GM18520 (cell line): ENCODE measurements at regions not wholly inside any gene's neighbourhood (a gene's known extent, or its start where the extent isn't known, plus 50 kb on each side); places are given as distances from the start of the nearest gene placed in this dataset.

Experiments used
- ATAC-seq: cut with Tn5 transposase; IDR thresholded peaks from one replicate; pipeline ENCODE4 v1.9.1; 2021; ENCODE audit not compliant: unreplicated experiment

DNA sequence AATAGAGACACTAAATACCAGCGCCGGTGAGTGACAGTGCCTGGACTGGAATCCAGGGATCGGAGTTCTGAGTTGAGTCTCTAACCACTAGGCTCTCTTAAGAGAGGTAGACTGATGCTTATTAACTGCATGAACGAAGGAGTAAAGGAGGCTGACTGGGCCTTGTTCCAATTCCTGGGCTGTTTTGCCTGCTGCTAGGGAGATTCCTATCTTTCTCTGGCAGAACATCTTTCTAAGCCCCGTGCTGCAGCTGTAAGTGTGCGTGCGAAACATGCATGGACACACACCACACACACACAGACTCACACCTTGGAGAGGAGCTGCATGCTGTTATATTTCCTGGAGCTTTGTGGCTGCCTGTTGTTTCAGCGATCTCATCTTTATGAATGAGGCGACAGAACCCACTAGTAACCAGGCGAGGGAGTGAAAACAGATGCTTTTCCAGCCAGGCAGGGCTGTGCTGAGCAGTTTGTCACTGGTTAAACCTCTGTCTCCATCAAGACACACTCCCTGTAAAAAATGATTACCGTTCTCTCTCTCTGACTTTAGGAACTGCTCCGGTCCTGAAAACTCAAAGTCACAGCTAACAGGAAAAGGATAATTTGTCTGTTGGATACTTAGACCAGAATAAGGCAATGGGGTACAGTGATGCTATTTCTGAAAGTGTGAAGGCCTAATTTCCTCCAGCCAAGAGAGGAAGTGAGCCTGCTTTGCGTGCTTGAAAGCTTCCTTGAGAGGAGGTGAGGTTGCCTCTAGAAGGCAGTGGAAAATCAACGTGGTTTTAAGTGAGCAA is 157.4 kb upstream of the ZNF217 start:
- peak; percentile 70 for ATAC-seq

DNA sequence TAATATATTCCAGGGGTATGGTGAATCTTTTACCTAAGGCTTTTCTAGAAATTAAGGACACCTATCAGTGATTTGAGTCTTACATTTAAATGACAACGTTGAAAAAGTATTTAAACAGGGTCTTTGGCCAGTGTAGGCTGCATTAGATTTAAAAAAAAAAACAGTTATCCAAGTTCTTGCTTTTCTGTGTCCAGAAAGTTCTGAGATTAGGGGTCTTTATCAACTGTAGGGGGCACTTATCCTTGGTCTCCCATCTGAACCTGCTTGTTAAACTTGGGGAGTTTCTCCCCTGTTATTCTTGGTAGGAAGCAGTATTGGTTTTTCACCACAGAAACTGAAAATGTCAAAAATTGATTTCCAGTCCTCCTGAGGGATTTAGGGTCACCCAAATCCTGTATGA is 155.9 kb upstream of the ZNF217 start:
- no peak for ATAC-seq

DNA sequence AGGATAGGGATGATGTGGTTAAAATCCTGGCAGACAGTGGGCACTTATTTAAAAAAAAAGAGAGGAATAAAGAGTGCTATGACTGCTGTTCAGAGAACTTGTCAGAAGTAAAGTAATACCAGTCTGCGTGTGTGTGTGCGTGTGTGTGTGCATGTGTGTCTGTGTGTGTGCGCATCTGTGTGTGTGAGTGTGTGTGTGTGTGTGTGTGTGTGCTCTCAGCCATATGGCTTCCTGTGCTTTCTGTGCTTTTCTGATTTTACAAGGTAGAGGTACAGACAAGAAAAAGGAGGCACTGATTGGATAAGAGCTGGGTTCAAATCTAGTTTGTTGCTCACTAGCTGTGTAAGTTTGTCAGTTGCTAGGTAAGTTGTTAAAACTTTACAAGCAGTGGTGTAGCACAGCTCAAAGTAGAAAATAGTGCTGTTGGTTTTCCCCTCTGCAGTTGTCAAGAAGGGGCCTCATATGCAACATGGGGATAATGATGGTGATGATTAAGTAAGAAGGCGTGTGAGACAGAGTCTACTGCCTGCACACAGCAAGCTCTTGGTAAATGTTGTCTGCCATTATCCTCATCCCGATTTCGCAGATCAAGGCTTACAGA is 155.3 kb upstream of the ZNF217 start:
- ATAC-seq: no peak

DNA sequence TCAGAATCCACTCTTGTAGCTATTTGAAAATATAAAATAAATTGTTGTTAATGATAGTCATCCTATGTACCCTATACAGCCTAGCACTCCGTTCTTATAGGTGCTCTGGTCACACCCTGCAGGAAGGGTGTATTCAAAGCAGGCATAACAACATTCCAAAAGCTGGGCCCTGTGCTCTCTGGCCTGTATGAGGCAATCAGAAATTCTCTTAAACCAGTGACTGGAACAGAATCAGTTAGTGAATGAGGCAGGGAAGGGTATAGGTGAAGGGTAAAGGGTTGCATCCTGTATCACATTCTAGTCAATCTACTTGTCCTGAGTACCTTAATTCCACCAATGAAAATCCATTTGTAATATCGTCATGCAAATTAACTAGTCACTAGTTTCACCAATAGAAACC is 154.5 kb upstream of the ZNF217 start:
- ATAC-seq: no peak

DNA sequence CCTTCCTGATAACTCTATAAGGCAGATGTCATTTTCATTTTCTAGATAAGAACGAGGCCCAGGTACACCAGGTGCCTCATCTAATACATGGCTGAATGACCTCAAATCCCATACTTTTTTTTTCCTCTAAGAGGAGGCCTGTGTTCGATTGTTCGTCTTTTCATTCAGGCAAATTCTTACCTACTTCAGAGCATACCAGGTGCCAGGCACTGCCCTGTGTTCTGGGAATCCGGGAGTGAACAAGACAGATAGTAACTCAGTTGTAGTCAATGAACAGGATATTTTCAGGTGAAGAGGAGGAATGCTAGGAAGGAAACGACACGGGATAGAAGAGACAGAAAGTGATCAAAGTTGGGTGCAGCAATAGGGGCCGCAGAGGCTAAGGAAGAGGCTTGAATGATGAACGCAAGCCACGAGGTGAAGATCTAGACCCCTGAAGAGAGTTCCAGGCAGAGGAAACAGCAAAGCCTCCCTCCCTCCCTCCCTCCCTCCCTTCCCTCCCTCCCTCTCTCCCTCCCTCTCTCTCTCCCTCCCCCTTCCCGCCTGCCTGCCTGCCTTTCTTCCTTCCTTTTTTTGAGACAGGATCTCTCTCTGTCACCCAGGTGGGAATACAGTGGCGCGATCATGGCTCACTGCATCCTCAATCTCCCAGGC is 150.1 kb upstream of the ZNF217 start:
- ATAC-seq: no peak

DNA sequence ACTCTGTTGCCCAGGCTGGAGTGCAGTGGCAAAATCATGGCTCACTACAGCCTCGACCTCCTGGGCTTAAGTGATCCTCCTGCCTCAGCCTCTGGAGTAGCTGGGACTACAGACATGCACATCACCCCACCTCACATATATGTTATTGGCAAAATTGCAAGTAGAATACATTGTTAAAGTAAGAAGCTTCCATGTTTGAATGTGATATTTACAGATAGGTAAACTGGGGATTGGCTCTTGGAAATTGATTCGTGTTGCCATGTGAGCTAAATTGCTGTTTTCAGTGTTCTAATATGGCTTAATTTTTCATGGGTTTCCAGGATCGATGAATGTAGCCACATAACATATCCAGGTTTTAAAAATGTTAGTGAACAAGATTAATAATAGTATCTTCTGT is 149.0 kb upstream of the ZNF217 start:
- ATAC-seq: no peak

DNA sequence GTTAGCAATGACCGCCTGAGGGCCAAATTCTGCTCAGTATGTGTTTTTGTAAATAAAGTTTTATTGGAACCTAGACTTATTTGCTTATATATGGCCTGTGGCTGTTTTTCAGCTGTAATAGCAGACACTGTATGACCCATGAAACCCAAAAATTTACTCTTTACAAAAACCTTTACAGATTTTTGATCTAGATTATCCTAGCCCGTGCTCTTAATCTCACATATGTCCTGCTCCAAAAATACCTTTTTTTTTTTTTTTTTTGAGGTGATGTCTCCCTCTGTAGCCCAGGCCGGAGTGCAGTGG is 148.0 kb upstream of the ZNF217 start:
- ATAC-seq: no peak

DNA sequence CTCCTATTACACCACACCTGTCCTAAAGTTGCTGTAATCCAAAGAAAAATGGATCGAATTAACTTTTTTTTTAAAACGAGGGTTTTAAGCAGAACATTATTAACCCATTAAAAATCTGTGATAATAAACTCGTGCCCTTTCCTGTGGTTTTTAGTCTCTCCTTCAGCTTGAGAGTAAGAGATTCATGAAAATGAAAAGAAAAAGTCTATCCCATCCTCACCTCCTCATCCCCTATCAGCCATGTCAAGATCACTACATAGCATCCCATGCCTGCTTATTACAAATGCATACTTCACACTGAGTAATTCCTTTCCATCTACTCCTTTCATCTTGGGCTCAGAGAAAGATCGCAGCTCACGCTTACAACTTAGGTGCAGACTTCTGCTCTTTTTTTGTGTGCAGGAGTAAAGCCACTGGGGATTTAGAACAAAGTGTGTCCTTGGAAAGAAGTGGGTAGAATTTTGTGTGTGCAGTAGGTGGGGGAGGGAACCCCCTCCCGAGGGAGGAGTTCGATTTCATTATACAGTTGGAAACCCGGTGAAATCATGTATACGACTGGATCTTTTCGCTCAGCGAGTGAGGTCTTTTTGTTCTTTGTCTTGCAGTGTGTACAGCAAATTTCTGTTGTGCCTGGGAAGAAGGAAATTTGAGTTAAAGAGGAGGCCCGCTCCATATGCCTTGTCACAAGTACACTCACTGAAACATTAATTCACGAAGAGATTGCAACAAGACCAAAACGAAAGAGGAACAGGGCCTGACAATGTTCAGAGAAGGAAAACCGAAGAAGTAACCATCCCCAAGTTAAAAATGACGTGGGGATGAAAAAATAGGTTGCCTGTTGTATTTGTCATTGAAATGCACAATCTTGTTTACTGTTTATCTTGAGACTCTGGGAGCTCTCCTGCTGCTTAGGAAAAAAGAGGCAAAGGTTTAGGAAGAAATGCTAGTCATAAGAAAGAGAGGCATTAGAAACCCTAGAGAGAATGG is 146.5 kb upstream of the ZNF217 start:
- no peak for ATAC-seq

DNA sequence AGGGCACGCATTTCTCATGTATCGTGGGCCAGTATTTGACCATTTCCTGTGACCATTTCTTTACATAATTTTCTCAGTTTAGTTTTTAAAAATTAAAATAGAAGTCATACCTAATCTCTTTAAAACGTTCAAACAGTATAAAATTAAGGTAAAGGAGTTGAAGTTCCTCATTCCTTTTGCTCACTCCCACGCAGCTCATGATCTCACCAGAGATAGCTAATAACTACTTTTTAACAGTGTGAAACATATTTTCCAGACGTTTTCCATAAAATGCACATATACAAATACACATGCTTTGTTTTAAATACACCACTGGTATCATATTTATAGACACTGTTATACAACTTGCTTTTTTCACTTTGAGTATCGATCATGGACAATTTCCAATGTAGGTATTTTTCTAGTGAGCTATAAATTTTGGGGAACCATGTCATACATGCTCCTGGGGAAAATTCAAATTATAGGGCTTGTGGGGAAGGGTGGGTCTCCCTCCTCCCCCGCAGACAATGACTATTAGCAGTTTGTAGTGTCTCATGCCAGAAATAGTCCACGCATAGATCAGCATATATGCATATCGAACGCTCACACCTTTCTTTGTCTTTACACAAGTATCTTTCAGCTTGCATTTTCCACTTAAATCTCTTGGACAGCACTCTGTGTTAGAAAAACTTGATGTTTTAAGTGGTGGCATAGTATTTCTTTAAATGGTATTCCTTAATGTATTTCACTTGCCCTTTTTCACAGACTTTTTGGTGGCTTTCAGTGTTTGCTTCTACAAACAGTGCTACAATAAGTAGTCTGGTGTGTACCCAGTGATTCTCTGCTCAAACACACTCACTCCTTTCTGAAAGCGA is 145.5 kb upstream of the ZNF217 start:
- no peak for ATAC-seq

DNA sequence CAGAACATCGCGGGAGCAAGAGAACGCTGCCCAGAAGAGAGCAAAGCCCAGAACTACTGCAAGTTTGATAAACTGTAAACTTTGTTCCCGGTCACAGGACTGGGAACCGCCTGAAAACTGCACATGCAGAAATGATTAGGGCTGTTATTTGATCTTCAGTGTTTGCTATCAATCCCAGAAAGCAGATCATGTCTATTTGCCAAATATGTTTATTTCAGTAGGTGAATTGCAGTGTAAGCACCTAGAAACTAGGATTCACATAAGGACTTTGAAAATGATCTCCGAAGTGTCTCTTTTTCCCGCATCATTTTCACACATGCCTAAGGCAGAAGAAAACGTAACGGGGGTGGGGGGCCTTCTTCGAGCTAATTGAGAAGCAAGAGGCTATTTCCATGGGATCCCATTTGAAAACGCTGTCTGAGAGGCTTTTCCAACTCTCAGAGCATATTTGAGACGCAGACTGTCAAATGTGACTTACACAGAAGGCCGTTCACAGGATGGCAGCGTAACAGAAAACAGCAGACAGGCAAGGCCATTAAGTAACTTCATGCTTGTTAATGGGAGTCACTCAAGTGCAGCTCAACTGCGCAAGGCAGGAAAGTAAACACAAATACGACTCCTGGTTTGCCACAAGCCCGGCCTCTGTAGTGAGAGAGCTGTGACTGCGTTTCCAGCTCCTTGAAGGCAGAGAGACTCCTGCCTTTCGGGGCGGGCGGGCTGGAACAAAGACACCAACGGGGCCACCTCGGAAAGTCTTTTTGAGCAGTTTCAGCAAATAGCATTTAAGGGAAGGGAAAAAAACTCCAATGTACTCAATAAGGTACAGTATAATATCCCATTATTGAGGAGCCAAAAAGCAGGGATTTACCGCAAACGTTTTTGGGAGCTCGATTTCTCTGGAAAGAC is 144.7 kb upstream of the ZNF217 start:
- ATAC-seq: no peak

DNA sequence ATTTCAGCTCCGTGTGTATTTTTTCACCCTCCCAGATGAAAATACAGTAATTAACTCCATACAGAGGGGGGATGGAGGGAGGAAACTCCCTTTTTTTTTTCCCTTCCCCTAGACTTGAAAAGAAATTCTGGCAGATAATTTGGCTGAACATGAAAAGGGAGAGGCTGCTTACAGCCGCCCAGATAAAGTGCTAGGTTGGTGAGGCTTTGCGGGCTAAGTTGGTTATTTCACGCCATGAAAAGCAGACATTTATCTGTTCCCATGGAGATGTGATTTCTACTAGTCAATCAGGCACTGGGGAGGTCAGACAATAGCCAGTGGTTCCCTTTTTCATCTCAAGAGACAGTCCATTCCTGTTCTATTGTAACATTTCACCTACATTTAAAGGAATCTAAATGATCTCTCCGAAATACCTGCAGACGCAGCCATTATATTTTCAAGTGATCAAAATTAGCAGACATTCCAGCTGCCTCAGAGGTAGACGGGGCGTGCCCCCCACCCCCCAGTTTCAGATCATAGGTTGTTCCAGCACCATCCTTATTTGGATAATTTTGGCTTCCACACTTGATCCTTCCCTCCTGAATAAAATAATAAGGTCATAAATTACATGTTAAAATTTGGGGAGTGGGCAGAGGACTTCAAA is 143.9 kb upstream of the ZNF217 start:
- no peak for ATAC-seq

DNA sequence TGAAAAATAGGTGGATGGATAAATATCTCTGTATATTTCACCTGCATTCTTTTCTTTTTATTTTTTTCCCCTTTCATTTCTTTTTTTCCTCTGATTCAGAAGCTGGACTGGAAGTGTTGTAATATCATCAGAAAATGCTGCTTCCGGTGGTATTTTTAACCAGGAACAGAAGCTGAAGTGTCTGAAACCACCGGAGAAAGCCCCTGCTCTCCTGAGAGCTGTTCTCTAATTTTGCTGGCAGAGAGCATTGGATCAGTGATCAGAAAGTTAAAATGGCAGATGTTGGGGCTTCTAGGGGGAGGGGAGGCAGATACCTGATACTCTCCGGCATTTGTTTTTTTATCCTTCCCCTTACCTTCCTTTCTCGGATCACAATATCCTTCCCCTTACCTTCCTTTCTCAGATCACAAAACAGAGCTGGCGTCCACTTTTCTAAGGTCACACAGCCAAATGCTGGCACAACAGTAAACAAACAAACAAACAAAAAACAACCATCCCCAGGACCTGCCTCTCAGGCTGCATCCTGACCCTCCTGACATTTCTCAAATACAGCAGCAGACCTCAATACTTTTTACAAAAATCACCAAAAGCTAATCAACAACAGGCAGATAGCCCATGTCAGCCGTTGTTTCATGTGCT is 143.2 kb upstream of the ZNF217 start:
- ATAC-seq: no peak

DNA sequence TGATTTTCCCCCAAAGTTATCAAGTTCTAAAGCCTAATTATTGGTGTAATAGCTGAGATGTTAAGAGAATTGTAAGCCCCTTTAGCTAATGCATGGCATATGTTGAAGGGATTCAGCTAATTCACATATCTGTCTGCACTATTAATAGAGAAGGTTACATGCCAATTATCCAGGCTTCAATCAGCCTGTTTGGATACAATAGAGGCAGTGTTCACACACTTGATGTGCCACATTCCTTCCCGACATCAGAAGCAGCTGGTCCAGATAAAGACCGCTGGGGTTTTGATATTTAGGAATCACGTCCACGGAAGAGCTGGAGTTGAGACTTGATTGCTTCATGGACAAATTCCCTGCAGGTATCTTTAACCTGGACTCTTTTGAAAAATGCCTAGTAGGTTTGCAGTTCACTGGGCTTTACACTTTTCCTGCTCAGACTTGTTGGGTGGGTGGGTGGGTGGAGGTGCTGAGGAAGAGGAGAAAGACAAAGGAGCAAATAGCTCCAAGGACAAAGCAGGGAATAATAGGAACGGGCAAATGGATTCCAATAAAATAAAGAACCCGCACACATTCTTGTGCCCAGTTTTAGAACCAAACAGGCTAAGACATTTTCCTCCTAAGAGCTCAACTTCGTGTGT is 142.6 kb upstream of the ZNF217 start:
- no peak for ATAC-seq

DNA sequence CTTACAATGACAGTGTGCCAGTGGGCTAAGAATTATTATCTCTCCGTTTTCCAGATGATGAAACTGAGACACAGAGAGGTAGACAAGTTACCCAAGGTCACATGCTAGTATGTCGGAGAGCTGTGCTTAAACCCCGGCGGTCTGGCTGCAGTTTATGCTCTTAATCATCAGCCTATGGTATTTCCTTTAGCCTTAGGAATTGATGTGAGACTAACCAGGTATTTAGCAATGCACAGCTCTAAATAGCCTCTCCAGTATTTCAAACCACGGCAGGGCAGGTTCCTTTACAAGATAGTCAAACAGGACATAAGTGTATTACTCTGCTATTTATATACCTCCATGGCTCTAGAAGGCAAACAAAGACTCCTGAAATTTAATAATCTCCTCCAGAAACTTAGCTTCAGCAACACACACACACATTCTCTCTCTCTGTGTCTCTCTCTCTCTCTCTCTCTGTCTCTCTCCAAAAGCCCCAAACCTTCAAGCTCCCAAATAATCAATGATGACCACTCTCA is 142.0 kb upstream of the ZNF217 start:
- ATAC-seq: no peak

DNA sequence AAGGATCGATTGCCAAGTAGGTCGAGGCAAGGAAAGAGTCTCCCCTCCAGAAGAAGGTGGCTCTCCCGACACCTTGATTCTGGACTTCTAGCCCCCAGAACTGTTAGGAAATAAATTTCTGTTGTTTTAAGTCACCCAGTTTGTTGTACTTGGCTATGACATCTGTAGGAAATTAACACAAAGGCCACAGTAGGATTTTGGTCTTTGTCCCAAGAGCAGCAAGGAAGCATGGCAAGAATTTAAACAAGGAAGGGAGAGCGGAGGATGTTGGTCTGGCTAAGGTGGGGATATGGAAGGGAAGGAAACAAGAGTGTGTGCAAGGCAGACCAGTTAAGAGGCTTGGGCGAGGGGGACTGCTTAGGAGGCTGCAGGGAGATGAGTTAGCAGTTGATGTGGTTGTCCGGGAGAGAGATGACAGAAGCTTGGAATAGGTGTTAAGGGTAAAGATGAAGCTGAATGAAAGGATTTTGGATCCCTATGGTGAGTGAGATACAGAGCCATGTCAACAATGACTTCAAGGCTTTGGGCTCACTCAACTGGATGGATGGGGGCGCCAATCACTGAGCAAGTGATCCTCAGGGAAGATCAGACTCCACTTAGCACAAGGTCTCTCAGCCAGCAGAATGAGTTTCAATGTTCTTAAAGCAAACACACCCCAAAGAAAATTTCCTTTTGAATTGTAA is 140.5 kb upstream of the ZNF217 start:
- ATAC-seq: no peak

DNA sequence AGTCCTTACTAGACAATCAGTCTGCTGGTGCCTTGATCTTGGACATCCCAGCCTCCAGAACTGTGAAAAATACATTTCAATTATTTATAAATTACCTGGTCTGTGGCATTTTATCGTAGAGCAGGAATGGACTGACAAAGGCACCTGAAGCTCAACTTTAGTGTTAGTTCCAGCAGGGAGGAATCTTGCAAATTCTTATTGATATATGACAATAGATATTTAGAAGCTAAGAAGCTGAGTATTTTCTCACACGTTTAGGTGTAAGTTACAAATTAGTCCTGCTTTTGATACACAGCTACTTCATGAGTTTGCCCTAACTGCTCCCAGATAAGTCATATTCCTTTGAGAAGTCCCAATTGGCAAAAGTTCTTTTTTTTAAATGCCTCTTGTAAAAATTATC is 138.0 kb upstream of the ZNF217 start:
- no peak for ATAC-seq

DNA sequence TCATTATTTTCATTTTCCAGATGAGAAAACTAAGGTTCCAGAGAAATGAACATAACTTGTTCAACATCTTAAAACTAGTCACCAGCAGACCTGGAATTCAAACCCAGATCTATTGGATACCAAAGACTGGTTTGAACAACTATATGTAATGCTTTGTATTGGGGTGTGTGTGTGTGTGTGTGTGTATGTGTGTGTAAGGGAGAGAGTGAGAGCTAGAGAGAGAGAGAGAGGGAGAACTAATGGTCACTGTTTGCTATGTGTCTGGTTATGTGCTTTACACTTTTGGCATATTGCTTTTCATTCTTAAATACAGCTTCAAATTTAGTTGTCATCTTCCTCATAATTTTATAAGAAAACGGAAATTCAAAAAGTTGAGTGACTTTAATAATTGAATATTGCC is 134.7 kb upstream of the ZNF217 start:
- ATAC-seq: no peak
